Endodermal cell (in vitro differentiated cells): ENCODE measurements at regions not wholly inside any gene's neighbourhood (a gene's known extent, or its start where the extent isn't known, plus 50 kb on each side); places are given as distances from the start of the nearest gene placed in this dataset.

ENCODE experiments used
- DNase-seq: peaks from one replicate; pipeline ENCODE4 v3.0.0-alpha.2; 2017
- H3K27ac ChIP-seq: 2 replicates; pipeline ENCODE4 v1.5.1; 2013; ENCODE audit warnings: mild to moderate bottlenecking, low read depth, low read length, moderate library complexity
- H3K27me3 ChIP-seq: 2 replicates; pipeline ENCODE4 v1.6.1; 2013; ENCODE audit warnings: mild to moderate bottlenecking, low read length, moderate library complexity; ENCODE audit not compliant: insufficient read depth, control insufficient read depth, poor library complexity, severe bottlenecking
- H3K36me3 ChIP-seq: 2 replicates; pipeline ENCODE4 v1.7.0; 2013; ENCODE audit warnings: mild to moderate bottlenecking, low read length, moderate library complexity; ENCODE audit not compliant: control insufficient read depth, insufficient read depth
- H3K4me1 ChIP-seq: one replicate; pipeline ENCODE4 v1.7.0; 2013; ENCODE audit warnings: low read length; ENCODE audit not compliant: control insufficient read depth, insufficient read depth
- H3K4me3 ChIP-seq: 2 replicates; pipeline ENCODE4 v1.5.1; 2013; ENCODE audit warnings: mild to moderate bottlenecking, low read length, moderate library complexity
- H3K9ac ChIP-seq: 2 replicates; pipeline ENCODE4 v1.6.1; 2013; ENCODE audit warnings: mild to moderate bottlenecking, low read length, moderate library complexity; ENCODE audit not compliant: poor library complexity, severe bottlenecking; ENCODE audit errors: extremely low read depth
- H3K9me3 ChIP-seq: 2 replicates; pipeline ENCODE4 v1.6.1; 2013; ENCODE audit warnings: mild to moderate bottlenecking, low read length, moderate library complexity; ENCODE audit not compliant: control insufficient read depth
- H3K27ac Mint-ChIP-seq: 2 replicates; pipeline ENCODE4 v1.8.0; 2020; ENCODE audit warnings: mixed read lengths
- H3K27me3 Mint-ChIP-seq: 2 replicates; pipeline ENCODE4 v1.8.0; 2021; ENCODE audit warnings: mild to moderate bottlenecking, mixed read lengths; ENCODE audit not compliant: insufficient read depth
- H3K36me3 Mint-ChIP-seq: 2 replicates; pipeline ENCODE4 v1.8.0; 2020; ENCODE audit warnings: low read depth, mixed read lengths
- H3K4me1 Mint-ChIP-seq: 2 replicates; pipeline ENCODE4 v1.8.0; 2020; ENCODE audit warnings: mixed read lengths
- H3K4me3 Mint-ChIP-seq: 2 replicates; pipeline ENCODE4 v1.8.0; 2020; ENCODE audit warnings: mild to moderate bottlenecking, moderate library complexity, mixed read lengths
- H3K9me3 Mint-ChIP-seq: 2 replicates; pipeline ENCODE4 v1.8.0; 2020; ENCODE audit warnings: mild to moderate bottlenecking, mixed read lengths
- CTCF ChIP-seq: fragments of 200-600 bp; sonication (generic); conservative IDR thresholded peaks from 2 replicates; pipeline ENCODE4 v1.5.0; 2021; ENCODE audit warnings: antibody characterized with exemption, mild to moderate bottlenecking
- WGBS, 2 experiments: methylation state at CpG; one replicate each; pipeline versions ENCODE4 v1.1.5 to v1.1.7; 2013; ENCODE audit warnings: missing lambda C conversion rate in 2 of 2, mixed read lengths in 1 of 2; ENCODE audit not compliant: insufficient coverage in 1 of 2, insufficient read length in 1 of 2; 5-methylcytosine and 5-hydroxymethylcytosine counted together

GRCh38 chr2:186407611-186408010, 78.4 kb upstream of the ZC3H15 start:
- H3K27me3 ChIP-seq = no peaks in the 10 kb centered on the region
- H3K9me3 Mint-ChIP-seq = no peaks in the 10 kb centered on the region
- H3K27ac Mint-ChIP-seq = no peak overlapping the region
- no peak overlapping the region for H3K4me3 ChIP-seq
- H3K9me3 ChIP-seq = no peaks in the 10 kb centered on the region
- no peaks in the 10 kb centered on the region for H3K36me3 ChIP-seq
- H3K36me3 Mint-ChIP-seq = no peaks in the 10 kb centered on the region
- no peak for TF ChIP-seq CTCF
- no peak overlapping the region for H3K27ac ChIP-seq
- 97 to 100% methylated on average over 1 to 3 of the region's 3 CpGs for WGBS, 2 experiments
- no peaks in the 10 kb centered on the region for H3K27me3 Mint-ChIP-seq
- H3K4me1 ChIP-seq = no peaks in the 10 kb centered on the region
- H3K4me1 Mint-ChIP-seq = no peaks in the 10 kb centered on the region
- no peak overlapping the region for H3K4me3 Mint-ChIP-seq
- no peak overlapping the region for H3K9ac ChIP-seq
- DNase-seq = no peak

- Histone ChIP-seq H3K27me3 (no peaks in the 10 kb centered on the region), H3K4me1 (no peaks in the 10 kb centered on the region), H3K27ac (no peak overlapping the region), H3K9ac (no peak overlapping the region), H3K4me3 (no peak overlapping the region), H3K9me3 (no peaks in the 10 kb centered on the region), H3K36me3 (no peaks in the 10 kb centered on the region)
- no peak for TF ChIP-seq CTCF
- 83 to 97% methylated on average over 1 to 2 of the region's 2 CpGs for WGBS, 2 experiments
- H3K4me1 Mint-ChIP-seq = no peaks in the 10 kb centered on the region
- no peaks in the 10 kb centered on the region for H3K9me3 Mint-ChIP-seq
- H3K36me3 Mint-ChIP-seq = peaks cover 2% of the 10 kb centered on the region
- H3K27me3 Mint-ChIP-seq = no peaks in the 10 kb centered on the region
- no peak overlapping the region for H3K27ac Mint-ChIP-seq
- DNase-seq = no peak
- no peak overlapping the region for H3K4me3 Mint-ChIP-seq
Measured at GRCh38 chr2:186410802-186411201, 75.3 kb upstream of the ZC3H15 start.

GRCh38 chr2:186422226-186422625, 63.8 kb upstream of the ZC3H15 start:
- Mint-ChIP-seq H3K4me3 (no peak overlapping the region), H3K27ac (no peak overlapping the region), H3K9me3 (no peaks in the 10 kb centered on the region), H3K27me3 (no peaks in the 10 kb centered on the region), H3K36me3 (no peaks in the 10 kb centered on the region), H3K4me1 (peaks cover 7% of the 10 kb centered on the region)
- 80 to 94% methylated on average over 1 to 2 of the region's 3 CpGs for WGBS, 2 experiments
- Histone ChIP-seq H3K27ac (no peak overlapping the region), H3K4me3 (no peak overlapping the region), H3K9ac (no peak overlapping the region), H3K36me3 (no peaks in the 10 kb centered on the region), H3K27me3 (no peaks in the 10 kb centered on the region), H3K9me3 (no peaks in the 10 kb centered on the region), H3K4me1 (no peaks in the 10 kb centered on the region)
- DNase-seq = no peak
- TF ChIP-seq CTCF = no peak
